GM12878 (cell line): ENCODE measurements at regions not wholly inside any gene's neighbourhood (a gene's known extent, or its start where the extent isn't known, plus 50 kb on each side); places are given as distances from the start of the nearest gene placed in this dataset.

Source experiments
- ATAC-seq: fragments of 200-7000 bp; cut with Tn5 transposase; 3 replicates; pipeline ENCODE4 v1.9.1; 2020; ENCODE audit warnings: mild to moderate bottlenecking, moderate library complexity
- BruUV-seq: library from RNA; stranded (reverse); fragments of 400-500 nt; replicated peaks from 2 replicates; lab custom pipeline; 2021; lab: Mats Ljungman, UMichigan
- CTCF ChIA-PET: fragments of 300-600 bp; sonication (Branson Sonifier 250); formaldehyde crosslinking; extraction: SDS; loops from one replicate; lab custom pipeline; 2021; ENCODE audit warnings: inconsistent platforms; lab: Yijun Ruan, JAX
- POLR2A ChIA-PET: fragments of 350-600 bp; formaldehyde crosslinking; extraction: SDS; loops from one replicate; lab custom pipeline; 2021; ENCODE audit warnings: inconsistent platforms; lab: Charles Lee
- RAD21 ChIA-PET: fragments of 300-600 bp; sonication (Branson Sonifier 250); formaldehyde crosslinking; loops from one replicate; lab custom pipeline; 2023; ENCODE audit warnings: antibody characterized with exemption; ENCODE audit not compliant: unreplicated experiment; lab: Charles Lee
- SMC1A ChIA-PET: fragments of 300-600 bp; sonication (Branson Sonifier 250); formaldehyde crosslinking; loops from one replicate; lab custom pipeline; 2023; ENCODE audit not compliant: unreplicated experiment, uncharacterized antibody; lab: Charles Lee
- DNase-seq: peaks from one replicate; pipeline ENCODE4 v3.0.0-alpha.2; 2011; ENCODE audit warnings: low read depth, low spot score
- FAIRE-seq: peaks from 3 replicates; lab custom pipeline; 2011; peaks lifted over from hg19 to GRCh38; lab: Jason Lieb, UNC
- H2AFZ ChIP-seq: 2 replicates; pipeline ENCODE4 v1.6.0; 2011; ENCODE audit warnings: low read depth, low read length, control low read depth; ENCODE audit not compliant: control insufficient read depth
- H3K27ac ChIP-seq: 2 replicates; pipeline ENCODE4 v1.5.1; 2011; ENCODE audit warnings: control low read depth; ENCODE audit not compliant: control insufficient read depth, insufficient read depth
- H3K27me3 ChIP-seq, 2 experiments: replicated peaks in 1 of 2; 2 replicates each; pipeline versions ENCODE4 v1.6.0 to v1.6.1; 2011; ENCODE audit warnings: low read length in 1 of 2; ENCODE audit not compliant: control insufficient read depth in 2 of 2, insufficient read depth in 2 of 2
- H3K36me3 ChIP-seq, 2 experiments: 2 replicates each; pipeline ENCODE4 v1.5.1; 2011; ENCODE audit warnings: low read length in 1 of 2; ENCODE audit not compliant: control insufficient read depth in 2 of 2, insufficient read depth in 2 of 2
- H3K4me1 ChIP-seq: 2 replicates; pipeline ENCODE4 v1.6.1; 2011; ENCODE audit warnings: mild to moderate bottlenecking, low read length, moderate library complexity, mixed read lengths; ENCODE audit not compliant: control insufficient read depth, insufficient read depth
- H3K4me2 ChIP-seq: 2 replicates; pipeline ENCODE4 v1.6.0; 2011; ENCODE audit warnings: control low read depth; ENCODE audit not compliant: control insufficient read depth, insufficient read depth
- H3K4me3 ChIP-seq: fragments of 200-600 bp; sonication (generic); 2 replicates; pipeline ENCODE4 v1.5.1; 2016
- H3K79me2 ChIP-seq: 2 replicates; pipeline ENCODE4 v1.6.0; 2011; ENCODE audit warnings: low read length; ENCODE audit not compliant: control insufficient read depth, insufficient read depth
- H3K9ac ChIP-seq: 2 replicates; pipeline ENCODE4 v1.8.0; 2011; ENCODE audit warnings: low read length, control low read depth, mixed read lengths; ENCODE audit not compliant: control insufficient read depth, insufficient read depth
- H3K9me3 ChIP-seq: replicated peaks from 3 replicates; pipeline ENCODE4 v1.5.1; 2011; ENCODE audit warnings: mild to moderate bottlenecking, low read length; ENCODE audit not compliant: control insufficient read depth, insufficient read depth
- H4K20me1 ChIP-seq: 2 replicates; pipeline ENCODE4 v1.6.0; 2011; ENCODE audit not compliant: control insufficient read depth, insufficient read depth
- JUND ChIP-seq: IDR thresholded peaks from 2 replicates; pipeline ENCODE4 v1.6.1; 2012; ENCODE audit warnings: low read depth, mild to moderate bottlenecking, low read length, improper control_type of control experiment, moderate library complexity
- NFIC ChIP-seq: IDR thresholded peaks from 2 replicates; pipeline ENCODE4 v1.6.1; 2012; ENCODE audit warnings: low read depth, mild to moderate bottlenecking, inconsistent platforms, low read length, moderate library complexity
- NR2C1 ChIP-seq: fragments of 450-650 bp; IDR thresholded peaks from 2 replicates; pipeline ENCODE4 v1.6.1; 2017; ENCODE audit warnings: antibody characterized with exemption, mild to moderate bottlenecking, moderate library complexity
- RFX5 ChIP-seq: IDR thresholded peaks from 2 replicates; pipeline ENCODE4 v1.6.1; 2011; ENCODE audit warnings: low read depth, low read length, improper control_type of control experiment
- ZBED1 ChIP-seq: IDR thresholded peaks from 2 replicates; pipeline ENCODE4 v1.6.1; 2016; ENCODE audit warnings: borderline replicate concordance
- WGBS: methylation state at CpG from one replicate; pipeline ENCODE4 v1.1.6; 2016; ENCODE audit warnings: low lambda C conversion rate; ENCODE audit not compliant: insufficient replicate concordance, insufficient coverage; ENCODE audit errors: missing lambda C conversion rate; 5-methylcytosine and 5-hydroxymethylcytosine counted together
- in situ Hi-C: fragments of 300-500 bp; cut with MboI; formaldehyde crosslinking; loops from 9 replicates; pipeline ENCODE4 v1.14.3; 2018; ENCODE audit warnings: mixed read lengths
- intact Hi-C: fragments of 100-400 bp; cut with micrococcal nuclease; formaldehyde crosslinking; loops from one replicate; pipeline ENCODE4 v1.14.2; 2022; ENCODE audit not compliant: unreplicated experiment
- TF ChIP-seq, protein P1 (sequence below): fragments of 450-650 bp; formaldehyde crosslinking; IDR thresholded peaks from 2 replicates; pipeline ENCODE4 v1.5.0; 2022; ENCODE audit warnings: mild to moderate bottlenecking, missing genetic modification characterization
- TF ChIP-seq, protein P2 (sequence below): IDR thresholded peaks from 2 replicates; pipeline ENCODE4 v1.6.1; 2012; ENCODE audit warnings: low read depth, low read length, improper control_type of control experiment
- TF ChIP-seq, protein P3 (sequence below): fragments of 450-650 bp; IDR thresholded peaks from 2 replicates; pipeline ENCODE4 v1.6.1; 2016; ENCODE audit warnings: mild to moderate bottlenecking

DNA sequence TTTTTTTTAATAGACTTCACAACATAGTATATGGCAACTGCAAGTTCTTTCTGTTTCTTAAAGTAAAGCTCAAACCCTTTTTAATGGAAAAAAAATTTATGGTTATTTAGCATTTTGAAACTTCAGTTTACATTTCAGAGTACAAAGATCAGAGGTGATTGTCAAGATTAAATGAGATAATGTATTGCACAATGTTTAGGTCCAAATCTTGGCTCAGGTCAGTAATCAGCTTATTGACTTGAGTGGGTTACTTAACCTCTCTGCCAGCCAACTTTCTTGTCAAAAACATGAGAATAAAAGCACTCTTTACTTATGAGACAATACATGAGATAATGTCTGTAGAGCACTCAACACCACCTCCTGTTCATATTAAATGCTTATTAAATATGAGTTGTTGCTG, 345.1 kb upstream of the PTPRD start (continued):
- TF ChIP-seq, protein P1, sequence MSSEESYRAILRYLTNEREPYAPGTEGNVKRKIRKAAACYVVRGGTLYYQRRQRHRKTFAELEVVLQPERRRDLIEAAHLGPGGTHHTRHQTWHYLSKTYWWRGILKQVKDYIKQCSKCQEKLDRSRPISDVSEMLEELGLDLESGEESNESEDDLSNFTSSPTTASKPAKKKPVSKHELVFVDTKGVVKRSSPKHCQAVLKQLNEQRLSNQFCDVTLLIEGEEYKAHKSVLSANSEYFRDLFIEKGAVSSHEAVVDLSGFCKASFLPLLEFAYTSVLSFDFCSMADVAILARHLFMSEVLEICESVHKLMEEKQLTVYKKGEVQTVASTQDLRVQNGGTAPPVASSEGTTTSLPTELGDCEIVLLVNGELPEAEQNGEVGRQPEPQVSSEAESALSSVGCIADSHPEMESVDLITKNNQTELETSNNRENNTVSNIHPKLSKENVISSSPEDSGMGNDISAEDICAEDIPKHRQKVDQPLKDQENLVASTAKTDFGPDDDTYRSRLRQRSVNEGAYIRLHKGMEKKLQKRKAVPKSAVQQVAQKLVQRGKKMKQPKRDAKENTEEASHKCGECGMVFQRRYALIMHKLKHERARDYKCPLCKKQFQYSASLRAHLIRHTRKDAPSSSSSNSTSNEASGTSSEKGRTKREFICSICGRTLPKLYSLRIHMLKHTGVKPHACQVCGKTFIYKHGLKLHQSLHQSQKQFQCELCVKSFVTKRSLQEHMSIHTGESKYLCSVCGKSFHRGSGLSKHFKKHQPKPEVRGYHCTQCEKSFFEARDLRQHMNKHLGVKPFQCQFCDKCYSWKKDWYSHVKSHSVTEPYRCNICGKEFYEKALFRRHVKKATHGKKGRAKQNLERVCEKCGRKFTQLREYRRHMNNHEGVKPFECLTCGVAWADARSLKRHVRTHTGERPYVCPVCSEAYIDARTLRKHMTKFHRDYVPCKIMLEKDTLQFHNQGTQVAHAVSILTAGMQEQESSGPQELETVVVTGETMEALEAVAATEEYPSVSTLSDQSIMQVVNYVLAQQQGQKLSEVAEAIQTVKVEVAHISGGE (CRISPR knock-in tag): no peak
- TF ChIP-seq, all 136 proteins: peak for 0

DNA sequence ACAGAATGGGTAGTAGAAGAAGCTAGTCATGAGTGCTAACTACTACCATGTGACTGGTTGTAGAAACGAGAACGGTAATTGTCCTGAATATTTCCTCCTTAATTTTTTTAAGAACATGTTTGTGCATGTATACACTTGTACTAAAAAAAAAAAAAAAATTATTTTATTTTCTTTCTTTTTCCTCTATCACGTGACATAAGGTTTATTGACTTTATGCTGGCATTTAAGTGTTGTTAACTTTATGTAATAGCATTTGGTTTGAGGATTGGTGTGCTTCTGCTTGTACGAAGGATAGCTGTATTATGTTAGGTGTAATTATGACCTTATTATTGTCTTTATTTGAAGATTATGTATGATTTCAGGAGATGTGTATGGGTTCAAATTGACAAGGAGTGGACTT, 349.1 kb upstream of the PTPRD start:
- ATAC-seq: no peak
- FAIRE-seq: no peak
- RAD21 ChIA-PET: no interaction called here

More for the DNA sequence above, 349.1 kb upstream of the PTPRD start:
- no peak for DNase-seq
- H3K4me3 ChIP-seq: no peak overlapping the region
- no peak for TF ChIP-seq NFIC
- TF ChIP-seq NR2C1: no peak
- no peak for TF ChIP-seq ZBED1
- TF ChIP-seq, protein P2, sequence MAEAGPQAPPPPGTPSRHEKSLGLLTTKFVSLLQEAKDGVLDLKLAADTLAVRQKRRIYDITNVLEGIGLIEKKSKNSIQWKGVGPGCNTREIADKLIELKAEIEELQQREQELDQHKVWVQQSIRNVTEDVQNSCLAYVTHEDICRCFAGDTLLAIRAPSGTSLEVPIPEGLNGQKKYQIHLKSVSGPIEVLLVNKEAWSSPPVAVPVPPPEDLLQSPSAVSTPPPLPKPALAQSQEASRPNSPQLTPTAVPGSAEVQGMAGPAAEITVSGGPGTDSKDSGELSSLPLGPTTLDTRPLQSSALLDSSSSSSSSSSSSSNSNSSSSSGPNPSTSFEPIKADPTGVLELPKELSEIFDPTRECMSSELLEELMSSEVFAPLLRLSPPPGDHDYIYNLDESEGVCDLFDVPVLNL: no peak
- no peak for TF ChIP-seq JUND
- TF ChIP-seq, protein P3, sequence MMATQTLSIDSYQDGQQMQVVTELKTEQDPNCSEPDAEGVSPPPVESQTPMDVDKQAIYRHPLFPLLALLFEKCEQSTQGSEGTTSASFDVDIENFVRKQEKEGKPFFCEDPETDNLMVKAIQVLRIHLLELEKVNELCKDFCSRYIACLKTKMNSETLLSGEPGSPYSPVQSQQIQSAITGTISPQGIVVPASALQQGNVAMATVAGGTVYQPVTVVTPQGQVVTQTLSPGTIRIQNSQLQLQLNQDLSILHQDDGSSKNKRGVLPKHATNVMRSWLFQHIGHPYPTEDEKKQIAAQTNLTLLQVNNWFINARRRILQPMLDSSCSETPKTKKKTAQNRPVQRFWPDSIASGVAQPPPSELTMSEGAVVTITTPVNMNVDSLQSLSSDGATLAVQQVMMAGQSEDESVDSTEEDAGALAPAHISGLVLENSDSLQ: no peak
- TF ChIP-seq RFX5: no peak
- ChIA-PET SMC1A (no interaction called here), POLR2A (no interaction called here), CTCF (no interaction called here)
- H3K4me2 ChIP-seq: no peak overlapping the region
- BruUV-seq: no TSS peak
- intact Hi-C loops (no loop called here), in situ Hi-C loops (no loop called here)
- H3K9ac ChIP-seq: no peak overlapping the region
- no peaks in the 10 kb centered on the region for H3K79me2 ChIP-seq
- no peaks in the 10 kb centered on the region for H3K4me1 ChIP-seq
- no peaks in the 10 kb centered on the region for H3K36me3 ChIP-seq
- H4K20me1 ChIP-seq: no peaks in the 10 kb centered on the region
- no peak overlapping the region for H3K27ac ChIP-seq
- no peak overlapping the region for H2AFZ ChIP-seq
- H3K9me3 ChIP-seq: no peaks in the 10 kb centered on the region
- no peaks in the 10 kb centered on the region for H3K27me3 ChIP-seq
- WGBS: 54% methylated on average over 4 of the region's 4 CpGs
